Retina (tissue), 1 donor: ENCODE measurements at regions not wholly inside any gene's neighbourhood (a gene's known extent, or its start where the extent isn't known, plus 50 kb on each side); places are given as distances from the start of the nearest gene placed in this dataset.
"Not testable (repeated sequence)": the region's sequence is repeated elsewhere in the genome, so short reads cannot be mapped to it uniquely, and the experiment has no call there.

Source experiments
- DNase-seq: peaks from one replicate; pipeline ENCODE4 v3.0.0-alpha.2; 2016

DNA sequence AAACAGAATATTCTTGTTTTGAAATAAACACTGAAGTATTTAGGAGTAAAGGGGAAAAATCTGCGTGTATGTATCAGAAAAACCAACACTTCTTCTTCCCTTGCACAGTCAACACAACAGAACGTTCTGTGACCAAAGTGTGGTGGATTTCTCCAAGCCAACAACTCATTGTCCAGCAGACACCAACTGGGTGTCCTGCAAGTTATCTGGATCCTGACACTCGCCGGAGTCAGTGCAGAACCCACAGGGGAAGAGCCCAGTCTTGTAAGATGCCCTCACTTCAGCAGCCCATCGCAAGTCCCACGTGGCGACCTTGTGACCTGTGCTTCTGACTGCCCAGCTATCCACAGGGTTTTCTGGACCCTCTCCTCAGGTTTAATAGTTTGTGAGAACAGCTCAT, 630.7 kb upstream of the ZFP42 start:
- peak; percentile 54 for DNase-seq

DNA sequence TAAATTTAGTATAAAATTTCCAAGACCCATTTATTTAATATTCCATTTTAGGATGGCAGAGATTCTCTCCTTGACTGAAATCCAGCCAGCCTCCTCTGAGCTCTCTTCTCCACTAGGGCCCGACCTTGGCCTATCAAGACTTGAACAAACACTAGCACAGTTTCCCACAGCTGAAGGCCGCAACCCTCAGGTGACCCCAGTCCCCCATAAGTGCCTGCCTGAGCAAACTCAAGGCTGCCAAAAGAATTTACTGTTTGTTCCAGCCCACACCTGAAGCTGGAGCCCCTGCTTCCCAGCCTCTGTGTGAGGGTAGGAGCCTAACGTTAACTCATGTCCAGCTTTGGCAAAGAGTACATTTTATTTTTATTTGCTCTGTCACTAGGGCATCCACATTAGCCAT, 629.0 kb upstream of the ZFP42 start:
- DNase-seq, result peak; percentile 4

- no peak for DNase-seq
Observed at GRCh38 chr4:187370918-187371317, 624.7 kb upstream of the ZFP42 start.

DNA sequence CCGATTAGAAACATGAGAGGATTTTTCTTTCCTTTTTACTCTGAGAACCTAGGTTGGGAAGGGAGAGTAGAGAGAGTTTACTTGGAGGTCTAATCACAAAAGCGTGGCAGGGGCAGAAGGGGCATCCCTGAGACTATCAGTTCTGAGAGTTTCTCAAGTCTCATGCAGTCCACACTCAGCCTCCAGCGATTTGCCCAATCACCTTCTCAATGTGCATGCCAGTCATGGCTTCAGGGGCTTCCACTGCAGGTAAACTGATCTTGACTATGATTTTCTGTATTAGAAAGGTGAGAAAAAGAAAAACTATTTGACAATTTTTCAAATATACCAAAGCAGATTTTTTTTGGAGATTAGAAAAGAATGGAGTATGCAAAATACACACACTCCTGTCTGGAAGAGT, 617.1 kb upstream of the ZFP42 start:
- DNase-seq, result no peak

GRCh38 chr4:187380181-187380581, 615.4 kb upstream of the ZFP42 start:
- DNase-seq, result no peak

- no peak for DNase-seq
Observed at GRCh38 chr4:187383181-187383580, 612.4 kb upstream of the ZFP42 start.

DNA sequence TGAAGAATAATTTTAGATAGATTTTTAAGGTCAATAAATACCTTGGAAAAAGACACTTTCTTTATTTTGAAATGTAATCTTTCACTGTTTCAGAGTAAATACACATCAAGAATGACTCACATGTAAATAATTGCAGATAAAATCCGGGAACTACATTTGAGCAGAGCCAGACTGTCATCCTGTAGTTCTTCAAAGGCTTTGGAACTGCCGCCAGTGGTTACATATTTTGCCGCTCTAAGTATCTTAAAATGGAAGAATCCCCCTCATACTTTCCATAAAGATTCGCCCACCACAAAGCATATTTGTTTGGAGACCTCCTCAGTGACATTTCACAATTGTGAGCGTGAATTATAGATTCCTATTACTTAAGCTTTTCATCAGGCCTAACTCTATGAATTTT, 607.8 kb upstream of the ZFP42 start:
- DNase-seq, result no peak

GRCh38 chr4:187389420-187389819, 606.2 kb upstream of the ZFP42 start:
- DNase-seq, result no peak

DNA sequence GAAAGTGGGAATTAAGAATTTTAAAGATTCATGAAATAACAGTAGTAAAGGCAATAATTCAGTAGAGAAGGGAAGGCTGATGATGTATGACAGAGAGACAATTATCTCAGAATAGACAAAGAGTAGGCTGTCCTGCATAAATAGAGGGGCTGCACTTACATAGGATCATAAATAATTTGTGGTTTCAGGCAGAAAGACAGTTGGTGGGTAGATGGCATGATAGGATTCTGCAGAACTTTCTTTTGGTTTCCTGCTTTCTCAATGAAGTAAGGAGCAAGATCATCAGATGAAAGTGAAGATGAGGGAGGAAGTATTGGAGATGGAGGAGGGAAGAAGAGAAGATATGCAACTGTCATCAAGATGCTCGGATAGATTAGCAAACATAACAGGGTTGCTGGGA, 604.9 kb upstream of the ZFP42 start:
- DNase-seq, result no peak

DNA sequence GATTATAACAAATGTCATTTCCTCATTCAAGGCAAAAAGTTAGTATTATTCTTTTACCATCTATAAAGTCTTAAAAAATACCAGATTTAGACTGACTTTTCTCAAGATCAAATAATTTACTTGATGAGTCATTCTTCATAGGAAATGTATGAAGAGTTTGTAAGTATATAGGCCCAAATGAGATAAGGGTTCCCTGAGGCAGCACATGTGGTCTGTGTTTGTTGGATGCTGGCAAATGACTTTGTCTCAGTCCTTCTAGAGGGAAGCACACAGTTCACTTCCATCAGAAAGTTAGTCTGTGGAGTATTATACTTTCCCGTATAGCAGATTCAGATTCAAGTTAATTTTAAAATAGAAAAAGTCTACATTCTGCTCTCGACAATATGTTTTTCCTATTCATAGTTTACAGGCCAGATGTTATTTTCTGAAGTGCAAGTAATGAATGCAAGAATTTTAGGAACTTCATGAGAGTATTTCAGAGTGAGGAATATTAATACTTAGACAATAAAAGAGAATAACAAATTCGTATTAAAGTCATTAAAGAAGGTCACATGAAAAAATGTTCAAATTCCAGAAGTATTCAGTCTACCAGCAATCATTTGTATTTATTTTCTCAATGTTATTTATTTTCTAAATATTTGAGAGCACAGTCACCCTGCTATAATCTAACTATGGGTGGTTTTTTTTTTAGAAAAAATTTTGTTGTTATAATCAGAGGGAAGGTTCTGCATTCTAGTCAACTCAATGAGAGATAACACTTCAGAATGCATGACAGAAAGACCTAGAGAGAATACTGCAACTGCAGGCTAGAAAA, 601.8 kb upstream of the ZFP42 start:
- DNase-seq, result no peak

DNA sequence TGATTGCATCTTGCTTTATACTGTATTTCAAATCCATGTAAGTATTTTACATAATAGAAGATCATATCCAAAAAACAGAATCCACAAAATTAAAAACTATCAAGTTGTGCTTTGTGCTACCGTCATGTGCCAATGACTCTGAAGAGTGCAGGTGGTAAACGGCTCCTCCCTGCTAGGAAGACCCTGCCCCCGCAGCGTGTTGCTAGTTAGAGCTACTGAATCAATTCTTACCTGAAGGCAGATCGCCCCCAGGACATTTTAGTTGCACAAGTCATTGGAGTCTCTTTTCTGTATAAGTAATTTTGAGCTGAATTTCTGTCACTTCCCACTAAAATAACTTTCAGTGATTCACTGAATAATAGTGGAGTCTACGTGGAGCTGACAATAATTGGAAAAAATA, 599.5 kb upstream of the ZFP42 start:
- no peak for DNase-seq

GRCh38 chr4:187408447-187408846, 587.1 kb upstream of the ZFP42 start:
- DNase-seq, result not testable (repeated sequence)

GRCh38 chr4:187413564-187414358, 581.8 kb upstream of the ZFP42 start:
- no peak for DNase-seq

GRCh38 chr4:187414716-187415115, 580.9 kb upstream of the ZFP42 start:
- no peak for DNase-seq

- DNase-seq, result no peak
Observed at GRCh38 chr4:187415231-187415630, 580.3 kb upstream of the ZFP42 start.

DNA sequence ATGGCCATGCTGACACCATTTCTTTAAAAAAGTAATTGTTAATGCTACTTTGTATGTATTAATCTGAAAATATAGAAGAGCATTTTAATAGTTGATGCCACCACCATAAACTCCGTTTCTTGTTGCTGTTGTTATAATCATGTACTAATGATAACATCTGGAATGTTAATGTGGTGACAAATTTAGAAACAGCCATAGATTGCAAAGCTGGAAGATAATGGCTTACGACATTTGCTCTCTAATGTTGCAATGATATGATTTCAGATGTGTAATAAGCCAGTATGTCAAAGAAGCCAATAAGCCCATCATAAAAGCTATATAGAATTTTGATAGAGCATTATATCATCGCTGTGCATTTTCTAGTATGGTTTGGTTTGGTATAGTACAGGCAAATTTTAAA, 579.4 kb upstream of the ZFP42 start:
- no peak for DNase-seq

DNA sequence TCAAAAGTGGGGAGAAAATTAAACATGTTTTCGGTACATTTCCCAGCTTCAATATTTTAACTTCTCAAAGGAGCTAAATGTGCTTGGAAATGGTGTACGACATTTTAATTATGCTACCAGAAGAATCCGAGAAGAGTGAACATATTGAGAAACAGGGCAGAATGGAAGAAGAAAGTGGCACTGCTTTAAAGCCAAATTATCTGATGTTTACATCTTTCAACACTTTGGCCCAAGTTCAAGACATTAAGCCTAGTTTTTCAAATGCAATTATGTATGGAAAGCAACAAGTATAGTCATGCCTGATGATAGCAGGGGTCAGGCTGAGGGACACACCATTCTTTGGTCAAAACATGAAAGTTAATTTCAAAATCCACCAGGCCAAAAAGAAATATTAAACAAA, 577.9 kb upstream of the ZFP42 start:
- DNase-seq, result no peak

DNA sequence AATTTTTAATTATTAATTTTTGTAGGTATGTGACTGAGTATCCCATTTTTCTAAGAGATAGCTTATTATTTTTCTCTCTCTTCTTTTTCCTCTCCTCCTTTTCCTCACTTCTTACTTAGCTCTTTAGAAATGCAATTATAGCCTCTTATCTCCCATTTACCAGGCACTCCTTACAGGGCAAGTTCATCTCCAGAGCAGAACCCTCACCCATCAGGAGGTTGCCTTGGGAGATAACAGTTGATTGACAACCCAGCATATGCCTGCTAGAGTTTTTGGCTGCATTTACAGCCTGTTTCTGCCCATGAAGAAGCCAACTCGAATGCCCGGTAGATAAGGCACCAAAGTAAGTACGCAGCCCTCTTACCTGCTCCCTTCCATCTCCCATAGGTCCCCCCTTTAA, 572.9 kb upstream of the ZFP42 start:
- no peak for DNase-seq

DNA sequence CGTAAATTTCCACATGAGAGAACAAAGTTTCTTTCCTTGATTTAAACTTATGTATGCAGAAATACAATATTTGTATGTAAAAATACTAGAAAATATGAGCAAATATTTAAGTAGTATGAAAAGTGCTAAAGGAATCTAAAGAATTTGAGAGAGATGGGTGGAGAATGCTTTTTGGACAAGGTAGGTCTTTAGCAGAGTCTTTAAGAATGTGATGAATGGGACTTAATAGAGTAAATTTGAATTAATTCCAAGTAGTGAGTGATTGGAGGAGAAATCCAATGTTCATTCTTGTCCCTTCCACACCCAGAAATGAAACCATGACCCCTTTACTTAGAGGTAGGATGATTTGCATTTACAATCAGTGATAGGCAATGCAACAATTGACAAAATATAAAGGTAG, 570.9 kb upstream of the ZFP42 start:
- DNase-seq, result no peak

DNA sequence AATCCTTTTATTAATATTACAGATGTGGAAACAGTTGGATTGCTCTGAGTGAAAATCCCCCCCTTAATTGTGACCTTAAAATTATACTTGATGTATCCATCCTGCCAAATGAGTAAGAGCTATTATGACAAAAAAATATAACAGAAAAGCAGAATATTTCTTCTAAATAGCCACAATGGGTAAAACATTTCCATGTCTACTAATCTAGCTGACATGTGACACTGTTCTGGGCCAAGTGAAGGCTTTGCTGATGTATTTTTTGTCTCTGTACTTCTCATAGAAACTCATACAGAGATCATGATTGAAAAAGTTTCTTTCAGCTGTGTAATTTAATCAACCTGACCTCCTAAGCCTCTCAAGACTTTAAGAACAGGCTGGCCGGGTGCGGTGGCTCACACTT, 569.1 kb upstream of the ZFP42 start:
- DNase-seq, result no peak

DNA sequence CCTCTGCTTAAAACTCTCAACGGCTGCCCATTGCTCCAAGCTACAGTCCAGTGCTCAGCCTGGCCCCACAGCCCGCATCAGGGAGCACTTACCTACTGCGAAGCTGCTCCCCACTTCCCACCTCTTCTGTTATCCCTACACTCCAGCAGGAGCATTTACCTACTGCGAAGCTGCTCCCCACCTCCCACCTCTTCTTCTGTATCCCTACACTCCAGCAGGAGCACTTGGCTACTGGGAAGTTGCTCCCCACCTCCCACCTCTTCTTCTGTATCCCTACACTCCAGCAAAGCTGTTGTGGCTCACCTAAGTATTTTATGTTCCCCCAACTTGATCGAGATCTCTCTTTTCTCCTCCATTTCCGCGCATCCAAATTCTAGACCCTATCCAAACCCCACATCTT, 563.3 kb upstream of the ZFP42 start:
- DNase-seq, result no peak

DNA sequence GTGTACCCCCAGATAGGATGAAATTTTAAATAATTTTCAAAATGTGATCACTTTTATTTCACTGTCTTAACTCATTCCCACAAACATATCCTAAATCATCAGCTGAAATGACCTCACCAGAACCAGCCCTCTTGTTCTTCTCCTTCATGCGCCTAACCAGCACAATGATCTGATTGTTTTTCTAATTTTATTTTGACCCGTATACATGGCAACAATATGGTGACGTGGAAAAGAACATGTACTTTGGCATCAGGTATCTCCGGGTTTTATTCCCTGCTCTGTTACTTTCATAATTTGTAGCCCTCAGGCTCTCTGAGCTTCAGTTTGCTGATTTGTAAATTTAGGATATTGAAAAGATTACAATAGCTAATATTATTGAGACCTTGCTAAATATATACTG, 562.4 kb upstream of the ZFP42 start:
- no peak for DNase-seq

DNA sequence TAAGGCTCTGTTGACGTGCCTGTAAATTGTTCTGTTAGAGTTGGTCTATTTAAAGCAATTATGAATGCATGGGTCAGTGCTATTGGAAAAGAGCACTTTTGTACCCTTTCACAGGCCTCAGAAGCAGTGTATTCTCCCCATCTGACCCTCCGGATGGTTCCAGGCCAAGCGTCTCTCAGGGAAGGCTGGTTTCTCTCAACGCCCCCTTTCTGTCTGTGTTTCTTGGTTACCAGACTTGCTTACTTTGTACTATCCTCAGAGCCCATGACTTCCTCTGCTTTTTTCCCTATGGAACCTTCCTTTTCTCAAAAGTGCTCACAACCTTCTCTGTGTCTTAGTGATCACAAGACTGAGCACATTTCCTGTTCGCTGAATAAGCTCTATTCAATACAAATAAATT, 559.3 kb upstream of the ZFP42 start:
- DNase-seq, result no peak

GRCh38 chr4:187444061-187444460, 551.5 kb upstream of the ZFP42 start:
- no peak for DNase-seq

DNA sequence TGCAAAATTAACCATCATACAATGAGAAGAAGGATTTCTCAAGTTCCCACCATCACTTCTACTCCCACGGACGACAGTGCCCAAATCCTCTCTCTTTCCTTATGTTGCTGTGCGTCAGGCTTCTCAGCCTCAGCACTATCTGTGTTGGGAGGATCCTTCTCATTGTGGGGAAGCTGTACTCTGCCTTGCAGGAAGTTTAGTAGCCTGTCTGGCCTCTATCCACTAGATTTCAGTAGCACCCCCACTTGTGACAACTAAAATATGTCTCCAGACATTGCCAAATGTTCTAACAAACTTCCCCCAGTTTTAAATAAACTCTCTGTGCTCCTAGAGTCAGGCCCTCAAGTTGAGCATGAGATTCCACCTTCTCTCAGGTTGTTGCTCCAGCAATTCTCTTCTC, 545.9 kb upstream of the ZFP42 start:
- no peak for DNase-seq
